AG04449 (cell line): ENCODE measurements at regions not wholly inside any gene's neighbourhood (a gene's known extent, or its start where the extent isn't known, plus 50 kb on each side); places are given as distances from the start of the nearest gene placed in this dataset.

ENCODE experiments used
- CTCF ChIA-PET: fragments of 350-600 bp; formaldehyde crosslinking; extraction: SDS; loops from one replicate; lab custom pipeline; 2021; ENCODE audit warnings: antibody characterized with exemption; lab: Yijun Ruan, JAX
- POLR2A ChIA-PET: fragments of 400-600, 350-600 bp; formaldehyde crosslinking; extraction: SDS; loops from one replicate; lab custom pipeline; 2020; ENCODE audit warnings: antibody characterized with exemption, inconsistent platforms; lab: Yijun Ruan, JAX
- DNase-seq: peaks from one replicate; pipeline ENCODE4 v3.0.0-alpha.2; 2010; ENCODE audit warnings: low read depth, low spot score
- H3K4me3 ChIP-seq: 2 replicates; pipeline ENCODE4 v1.5.1; 2011; ENCODE audit warnings: low read depth, mild to moderate bottlenecking, control low read depth, low read length
- CTCF ChIP-seq: IDR thresholded peaks from one replicate; pipeline ENCODE4 v1.5.1; 2011; ENCODE audit warnings: mild to moderate bottlenecking, moderate library complexity, low read length, control low read depth, inconsistent platforms; ENCODE audit not compliant: insufficient read depth; ENCODE audit errors: missing control alignments

GRCh38 chr3:36297195-36297594 lies 83.1 kb upstream of the STAC start:
- TF ChIP-seq CTCF = no peak
- ChIA-PET POLR2A (no interaction called here), CTCF (no interaction called here)
- DNase-seq = no peak
- H3K4me3 ChIP-seq = no peak overlapping the region

- POLR2A ChIA-PET = no interaction called here
- no peak for DNase-seq
- no peak overlapping the region for H3K4me3 ChIP-seq
- CTCF ChIA-PET = no interaction called here
- no peak for TF ChIP-seq CTCF
Measured at GRCh38 chr3:36298188-36298587, 82.1 kb upstream of the STAC start.

GRCh38 chr3:36302158-36302509 lies 78.2 kb upstream of the STAC start:
- no peak overlapping the region for H3K4me3 ChIP-seq
- POLR2A ChIA-PET = no interaction called here
- CTCF ChIA-PET = no interaction called here
- DNase-seq = no peak
- TF ChIP-seq CTCF = no peak

GRCh38 chr3:36302626-36303025 lies 77.7 kb upstream of the STAC start:
- ChIA-PET POLR2A (no interaction called here), CTCF (no interaction called here)
- H3K4me3 ChIP-seq = no peak overlapping the region
- DNase-seq = no peak
- no peak for TF ChIP-seq CTCF

GRCh38 chr3:36303286-36303685 lies 77.0 kb upstream of the STAC start:
- no peak for TF ChIP-seq CTCF
- no peak for DNase-seq
- H3K4me3 ChIP-seq = no peak overlapping the region
- CTCF ChIA-PET = no interaction called here
- POLR2A ChIA-PET = no interaction called here

GRCh38 chr3:36305929-36306520 lies 74.3 kb upstream of the STAC start:
- CTCF ChIA-PET = no interaction called here
- DNase-seq = no peak
- TF ChIP-seq CTCF = no peak
- POLR2A ChIA-PET = no interaction called here
- no peak overlapping the region for H3K4me3 ChIP-seq

GRCh38 chr3:36309092-36309491 lies 71.2 kb upstream of the STAC start:
- CTCF ChIA-PET = no interaction called here
- no peak for DNase-seq
- no peak for TF ChIP-seq CTCF
- POLR2A ChIA-PET = no interaction called here
- H3K4me3 ChIP-seq = no peak overlapping the region
